ENCODE measurements at regions not wholly inside any gene's neighbourhood (a gene's known extent, or its start where the extent isn't known, plus 50 kb on each side); places are given as distances from the start of the nearest gene placed in this dataset.

DNA sequence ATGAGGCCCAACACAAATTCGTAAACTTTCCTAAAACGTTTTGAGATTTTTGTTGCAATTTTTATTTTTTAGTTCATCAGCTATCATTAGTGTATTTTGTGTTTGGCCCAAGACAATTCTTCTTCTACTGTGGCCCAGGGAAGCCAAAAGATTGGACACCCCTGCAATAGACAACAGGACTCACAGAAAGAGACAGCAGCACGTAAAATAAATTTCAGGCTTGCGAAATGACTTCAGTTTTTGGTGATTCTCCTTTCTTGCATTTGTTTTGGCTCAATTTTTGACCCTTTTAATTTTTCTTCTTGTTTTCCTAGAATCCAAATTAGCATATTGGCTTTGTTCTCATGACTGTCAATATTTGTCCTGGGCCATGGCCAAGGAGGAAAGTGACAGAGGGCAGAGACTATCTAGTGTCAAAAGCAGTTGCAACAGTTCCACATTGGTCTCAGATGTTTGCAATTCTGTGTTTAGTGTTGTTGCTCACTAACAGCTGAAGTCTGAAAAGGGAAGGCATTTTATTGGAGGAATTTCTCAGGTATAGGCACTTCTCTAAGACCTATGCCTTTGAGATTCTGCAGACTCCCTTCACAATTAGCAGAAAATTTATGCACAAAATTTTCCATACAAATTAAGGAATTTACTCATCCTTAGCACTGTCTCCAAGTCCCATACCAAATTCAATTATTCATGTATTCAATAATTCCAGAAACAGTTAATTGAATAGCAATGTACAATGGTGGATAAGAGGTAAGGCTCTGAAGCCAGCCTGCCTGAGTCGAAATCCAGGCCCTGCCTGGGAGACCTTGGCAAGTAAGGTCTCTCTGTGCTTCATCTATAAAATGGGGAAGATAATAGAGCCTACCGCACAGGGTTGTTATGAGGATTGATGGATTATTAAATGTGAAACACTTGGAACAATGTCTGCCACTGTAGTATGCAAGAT is 160.9 kb upstream of the IVNS1ABP start:
- POLR2A ChIA-PET (ENCODE audit: unreplicated experiment), result no interaction called here

More for the DNA sequence above, 160.9 kb upstream of the IVNS1ABP start:
- no peak overlapping the region for H4K5ac ChIP-seq (ENCODE audit: low read depth, low read length)
- H3K18ac ChIP-seq (ENCODE audit: low read depth, low read length), result no peak overlapping the region
- H3K23ac ChIP-seq (ENCODE audit: low read depth, low read length), result no peak overlapping the region
- H3K4me3 ChIP-seq (ENCODE audit: insufficient read depth, low read depth, low read length), result no peak overlapping the region
- no peak overlapping the region for H4K8ac ChIP-seq (ENCODE audit: low read depth in 2 of 2, low read length in 2 of 2)
- no peak overlapping the region for H3K4ac ChIP-seq (ENCODE audit: low read depth, low read length)
- no peak for DNase-seq
- no peak overlapping the region for H3K9ac ChIP-seq (ENCODE audit: low read depth, low read length)
- H3K56ac ChIP-seq (ENCODE audit: extremely low read depth, insufficient read depth, low read length), result no peak overlapping the region
- in situ Hi-C loops (cut with MboI; ENCODE audit: low sequenced_read_pairs), result no loop called here
- no peak overlapping the region for H4K91ac ChIP-seq (ENCODE audit: insufficient read depth, low read depth, low read length)
- H2AK9ac ChIP-seq (replicated peaks; ENCODE audit: low read depth, low read length, poor library complexity), result no peak overlapping the region
- no peaks in the 10 kb centered on the region for H3K9me1 ChIP-seq (ENCODE audit: insufficient read depth, low read length)
- no peak overlapping the region for H2BK5ac ChIP-seq (ENCODE audit: low read depth, low read length, poor library complexity, severe bottlenecking)
- no peaks in the 10 kb centered on the region for H3K9me3 ChIP-seq (ENCODE audit: control insufficient read depth, insufficient read depth, low read length)
- no TSS peak for BruUV-seq (replicated peaks)
- H3K14ac ChIP-seq (replicated peaks; ENCODE audit: low read depth, low read length), result no peak overlapping the region
- H2AK5ac ChIP-seq (ENCODE audit: low read depth, low read length), result no peak overlapping the region
- H2BK20ac ChIP-seq (ENCODE audit: low read depth, low read length), result no peak overlapping the region
- no peak overlapping the region for H2AFZ ChIP-seq (replicated peaks; ENCODE audit: low read length, poor library complexity)
- CTCF ChIA-PET, result no interaction called here
- H3K36me3 ChIP-seq (ENCODE audit: control insufficient read depth, insufficient read depth, low read length), result no peaks in the 10 kb centered on the region
- H3K4me2 ChIP-seq (ENCODE audit: low read depth, low read length), result no peak overlapping the region
- dilution Hi-C loops (cut with HindIII; ENCODE audit: low sequenced_read_pairs, unreplicated experiment), result no loop called here
- no peaks in the 10 kb centered on the region; the same call in 1 of the 2 replicates for H3K27me3 ChIP-seq (ENCODE audit: control insufficient read depth, insufficient read depth, low read length)
- TF ChIP-seq MXI1 (IDR thresholded peaks at IDR 0.05; ENCODE audit: borderline replicate concordance, low read depth, low read length) (no peak), CEBPB (IDR thresholded peaks at IDR 0.05; ENCODE audit: low read depth, low read length) (no peak), RAD21 (IDR thresholded peaks at IDR 0.05; ENCODE audit: low read length) (no peak), RCOR1 (IDR thresholded peaks at IDR 0.05; ENCODE audit: insufficient replicate concordance, low read length) (no peak), MAFK (IDR thresholded peaks at IDR 0.05; ENCODE audit: low read depth, low read length) (no peak), SMC3 (IDR thresholded peaks at IDR 0.05; ENCODE audit: low read depth, low read length) (no peak), NFE2L2 (IDR thresholded peaks at IDR 0.05; ENCODE audit: low read depth, low read length) (no peak), CHD1 (IDR thresholded peaks at IDR 0.05; ENCODE audit: low read depth, low read length) (no peak)
- no peaks in the 10 kb centered on the region for H3K79me1 ChIP-seq (ENCODE audit: low read depth in 1 of 2, low read length in 2 of 2)
- H2BK120ac ChIP-seq (ENCODE audit: low read depth, low read length), result no peak overlapping the region
- intact Hi-C loops (cut with micrococcal nuclease), result no loop called here
- 58% methylated on average over 3 of the region's 6 CpGs; no CpG with 5 or more reads in 1 of the 2 experiments for WGBS, 2 experiments (ENCODE audit: extremely low coverage in 2 of 2, insufficient read length in 1 of 2)
- H3K27ac ChIP-seq (ENCODE audit: insufficient read depth, low read length), result no peak overlapping the region
- H2BK15ac ChIP-seq (ENCODE audit: low read depth, low read length), result no peak overlapping the region
- H3K4me1 ChIP-seq (ENCODE audit: control insufficient read depth, insufficient read depth, low read length), result no peaks in the 10 kb centered on the region
- no peaks in the 10 kb centered on the region for H4K20me1 ChIP-seq (ENCODE audit: insufficient read depth, low read length)
- no peak for ATAC-seq (ENCODE audit: low read depth)

Measured in IMR-90 (cell line).